Stimulated activated CD8-positive, alpha-beta memory T cell treated with anti-CD3 and anti-CD28 coated beads, Interleukin-15, amount 100 ng/mL, for 24 hours (primary cell): ENCODE measurements at regions not wholly inside any gene's neighbourhood (a gene's known extent, or its start where the extent isn't known, plus 50 kb on each side); places are given as distances from the start of the nearest gene placed in this dataset.
"Not testable (repeated sequence)": the region's sequence is repeated elsewhere in the genome, so short reads cannot be mapped to it uniquely, and the experiment has no call there.

Experiments used
- DNase-seq: peaks from one replicate; pipeline ENCODE4 v3.0.0-alpha.2; 2020; ENCODE audit warnings: low read depth

DNA sequence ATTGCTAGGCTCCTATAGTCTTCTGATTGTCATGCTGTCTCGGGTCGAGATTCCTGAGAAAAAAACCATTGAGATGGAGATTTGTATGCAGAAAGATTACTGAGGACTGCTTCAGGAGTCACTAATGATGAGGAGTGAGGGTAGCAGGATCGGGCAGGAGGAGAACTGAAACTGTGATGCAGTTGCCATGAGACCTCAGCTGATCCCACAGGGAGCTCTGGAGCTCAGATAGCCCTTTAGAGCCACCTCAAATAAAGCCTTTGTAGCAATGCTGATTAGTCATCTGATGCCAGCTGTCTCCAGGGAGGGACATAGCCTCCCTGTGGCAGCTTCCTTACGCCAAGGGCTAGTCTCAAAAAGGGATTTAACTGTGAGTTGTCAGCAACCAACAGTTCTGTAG lies 256.9 kb downstream of the DMAC1 start:
- DNase-seq: no peak

DNA sequence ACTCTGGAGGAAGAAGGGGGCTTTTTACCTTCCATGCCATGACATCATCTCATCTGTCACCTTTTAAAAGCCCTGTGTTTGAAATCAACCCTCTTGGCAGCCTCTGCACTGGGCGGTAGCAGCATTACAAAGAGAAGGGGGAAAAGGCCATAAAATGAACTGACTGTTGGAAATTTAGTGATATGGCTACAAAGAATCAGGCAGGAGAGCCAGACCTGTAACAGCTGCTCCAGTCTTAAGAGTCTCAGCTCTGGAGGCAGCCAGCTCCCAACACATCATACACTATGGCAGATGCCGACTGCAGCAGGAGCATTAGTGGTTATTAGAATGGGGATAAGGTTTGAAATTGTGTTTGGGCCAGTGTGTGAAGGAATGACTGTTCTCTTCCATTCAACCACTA lies 257.5 kb downstream of the DMAC1 start:
- no peak for DNase-seq

DNA sequence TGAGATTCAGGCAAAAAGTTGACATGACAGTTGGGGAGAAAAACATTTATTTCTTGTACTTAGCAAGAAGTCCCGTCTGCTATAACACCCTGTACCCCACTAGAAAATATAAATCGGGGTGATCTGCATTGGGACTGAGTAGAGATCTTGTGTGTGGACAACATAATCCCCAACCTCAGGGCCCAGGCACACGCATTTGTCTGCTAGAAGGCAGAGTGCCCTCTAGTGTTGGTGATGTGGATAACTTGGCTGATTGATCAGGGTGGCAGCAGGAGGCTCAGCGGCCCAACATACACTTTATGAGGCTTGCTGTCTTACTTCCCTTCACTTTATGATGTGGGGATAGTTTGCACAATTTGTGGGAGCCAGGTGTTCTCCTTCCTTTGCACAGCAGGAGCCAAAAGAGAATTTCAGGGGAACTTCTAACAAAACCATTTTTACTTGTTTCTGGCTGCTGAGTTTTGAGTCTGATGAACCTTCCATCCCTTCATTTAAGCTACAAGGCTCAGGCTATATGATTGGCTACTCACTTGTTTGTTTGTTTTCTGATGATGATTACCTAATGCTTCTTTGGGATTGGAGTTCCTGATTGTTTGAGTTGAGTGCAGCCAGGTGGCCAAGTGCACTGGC lies 263.2 kb downstream of the DMAC1 start:
- DNase-seq: no peak

DNA sequence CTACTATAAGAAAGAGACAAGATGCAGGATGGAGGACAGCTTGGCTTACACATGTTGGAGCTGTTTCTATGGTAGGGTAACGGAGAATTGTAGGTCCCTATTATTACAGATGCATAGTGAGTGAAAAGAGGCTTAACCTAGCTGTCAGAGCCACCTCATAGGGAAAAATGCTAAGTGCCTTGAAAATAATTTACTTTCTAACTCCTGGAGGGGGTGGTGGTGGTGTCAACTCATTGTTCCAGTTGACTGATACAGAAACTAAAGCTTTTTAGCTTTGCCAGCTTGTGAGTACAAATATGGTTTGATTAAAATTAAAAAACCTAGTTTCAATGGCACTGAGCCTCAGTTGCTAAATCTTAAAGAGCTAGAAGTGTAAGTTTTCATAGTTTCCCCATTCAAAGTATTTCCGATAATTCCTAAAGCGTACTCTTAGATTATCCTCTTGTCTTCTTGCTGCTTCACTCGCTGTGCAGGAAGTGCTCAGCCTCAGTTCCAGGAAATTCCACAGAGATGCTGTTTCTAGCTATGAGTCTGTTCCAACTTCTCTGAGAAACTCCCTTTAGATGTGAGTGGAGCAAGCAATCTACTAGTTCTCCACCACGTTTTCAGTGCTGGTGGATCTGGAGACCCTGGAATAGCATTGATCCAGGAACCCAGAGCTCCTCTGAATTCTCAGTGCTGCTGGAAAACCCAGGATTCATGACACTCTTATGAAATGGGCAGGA lies 265.2 kb downstream of the DMAC1 start:
- DNase-seq: no peak

DNA sequence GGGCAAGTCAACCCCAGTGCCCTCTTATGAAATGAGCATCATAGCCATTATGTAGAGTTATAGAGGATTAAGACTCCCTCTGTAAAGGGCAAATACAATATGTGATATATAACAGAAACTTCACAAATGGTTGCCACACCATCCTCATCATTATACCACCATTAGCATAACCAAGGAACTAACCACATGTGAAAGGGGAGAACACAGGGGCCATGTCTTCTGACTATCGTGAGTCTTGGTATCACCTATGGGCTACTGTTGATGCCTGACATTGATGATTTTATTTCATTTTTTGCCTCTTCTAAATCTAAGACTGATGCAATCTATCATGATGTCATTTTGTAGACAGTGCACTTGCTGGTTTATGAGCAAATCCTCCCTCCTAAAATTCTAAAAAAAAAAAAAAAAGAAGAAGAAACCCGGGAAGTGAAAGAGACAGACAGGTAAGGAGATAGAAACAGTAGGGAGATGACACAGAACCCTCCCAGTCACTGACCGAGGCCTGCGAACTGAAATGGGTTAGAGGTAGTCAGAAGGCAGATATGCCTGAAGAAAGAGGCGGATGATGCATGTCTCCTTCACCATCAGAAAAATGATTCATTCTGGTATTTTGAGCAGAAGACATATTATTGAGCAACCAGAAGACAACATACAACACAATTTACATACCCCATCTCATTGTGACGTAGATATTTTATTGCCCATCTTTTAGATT lies 266.0 kb downstream of the DMAC1 start:
- no peak for DNase-seq

DNA sequence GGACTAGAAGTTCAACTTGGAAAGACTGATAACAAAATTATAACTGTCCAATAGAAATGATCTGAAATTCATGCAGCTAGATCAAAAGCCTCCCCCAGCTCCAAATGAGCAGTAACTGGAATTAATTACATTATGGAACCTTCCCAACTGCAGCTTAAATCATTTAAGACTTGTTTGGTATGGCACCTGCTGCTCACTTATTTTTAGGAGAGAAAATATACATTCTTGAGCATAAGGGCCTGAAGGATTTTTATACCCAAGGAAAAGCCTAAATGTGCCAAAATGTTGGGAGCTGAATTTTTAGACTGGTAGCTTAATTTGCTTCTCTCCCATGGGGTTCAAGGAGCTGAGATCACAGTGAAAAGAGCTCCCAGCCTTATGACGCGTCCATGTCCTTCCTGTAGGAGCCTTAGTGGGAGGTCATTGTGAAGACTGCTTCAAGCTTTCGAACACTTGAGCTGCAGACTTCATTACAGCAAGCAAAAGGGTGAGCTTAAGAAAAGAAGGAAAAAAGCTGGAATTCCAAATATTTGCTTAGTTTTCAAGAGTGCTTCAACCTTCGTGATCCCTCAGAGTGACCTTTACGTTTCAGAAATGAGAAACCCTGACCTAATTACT lies 276.0 kb downstream of the DMAC1 start:
- DNase-seq: no peak

DNA sequence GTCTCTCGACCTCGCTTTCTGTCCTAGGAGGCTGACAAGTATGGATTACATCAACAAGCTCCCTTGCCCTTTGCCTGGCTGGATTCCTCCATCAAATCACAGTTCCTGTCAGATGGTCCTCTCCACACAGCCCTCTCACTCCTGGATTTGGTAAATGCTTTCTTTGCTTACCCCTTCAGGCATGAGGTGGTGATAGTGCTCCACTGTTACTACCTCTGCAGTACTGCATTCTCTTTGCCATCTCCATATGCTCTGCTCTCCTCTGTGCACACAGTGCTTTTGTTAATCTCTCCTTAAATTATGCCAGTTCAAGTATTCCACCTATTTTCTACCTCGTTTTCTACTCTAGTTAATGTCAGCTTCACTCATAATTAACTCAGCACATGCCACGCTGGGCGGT lies 279.2 kb downstream of the DMAC1 start:
- DNase-seq: no peak

DNA sequence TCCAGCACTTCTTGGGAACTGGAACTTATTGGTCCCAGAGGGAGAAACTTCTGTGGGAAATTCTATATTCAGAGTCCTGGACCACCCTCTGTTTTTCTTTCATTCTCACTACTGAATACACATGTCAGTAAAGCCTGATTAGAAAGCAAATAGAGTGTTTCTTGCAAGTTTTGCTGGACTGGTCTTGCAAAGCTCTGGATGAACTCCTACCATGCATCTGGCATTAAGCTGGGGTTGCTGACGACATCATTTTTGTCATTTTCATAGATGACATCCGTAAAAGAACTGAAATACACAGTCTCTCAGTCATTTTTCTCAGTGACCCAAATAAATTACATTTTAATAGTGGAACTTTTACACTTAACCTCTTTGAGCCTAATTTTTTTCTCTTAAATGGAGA lies 283.2 kb downstream of the DMAC1 start:
- DNase-seq: no peak

DNA sequence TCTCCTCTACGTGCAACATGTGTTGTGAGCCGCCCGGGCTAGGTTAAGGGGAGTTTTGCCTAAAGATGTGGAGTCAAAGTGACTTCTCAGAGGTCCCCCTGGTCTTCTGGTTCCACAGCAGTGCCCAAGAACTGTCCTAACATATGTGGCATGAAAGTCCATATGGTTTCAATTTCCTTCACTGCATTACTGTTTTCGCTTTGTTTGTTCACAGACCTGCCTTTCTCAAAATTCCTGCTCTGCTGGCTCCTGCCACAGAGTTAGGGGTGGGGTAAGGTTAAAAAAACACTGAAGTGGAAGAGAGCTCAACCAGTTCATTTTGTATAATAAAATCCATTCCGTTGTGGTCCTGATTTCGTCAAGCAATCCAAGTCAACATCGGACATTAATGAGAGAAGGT lies 289.4 kb downstream of the DMAC1 start:
- no peak for DNase-seq

DNA sequence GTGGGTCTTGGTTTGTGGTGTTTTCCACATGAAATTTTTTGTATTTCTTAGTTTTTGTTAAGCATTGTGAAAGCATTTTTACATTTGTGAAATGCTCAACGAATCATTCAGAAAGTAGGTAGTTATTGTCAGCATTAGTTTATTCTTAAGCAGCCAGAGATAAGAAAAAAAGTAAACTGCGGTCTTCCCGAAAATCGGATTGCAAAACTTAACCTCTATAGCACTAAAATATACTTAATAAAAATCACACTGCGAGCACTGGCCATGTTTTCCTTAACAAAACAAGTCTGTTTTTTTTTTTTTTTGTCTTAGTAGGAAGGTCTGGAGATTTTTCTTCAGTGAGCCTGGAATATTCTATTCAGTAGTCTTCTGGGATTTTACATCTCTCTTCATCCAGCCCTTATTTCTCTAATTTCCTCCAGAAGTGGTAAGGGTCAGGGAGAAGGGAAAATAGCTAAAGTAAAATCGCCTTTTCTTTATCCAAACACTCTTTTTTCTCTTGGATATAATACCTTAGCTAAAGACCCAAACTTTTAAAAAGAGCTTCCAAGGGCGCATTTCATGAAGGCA lies 289.9 kb downstream of the DMAC1 start:
- no peak for DNase-seq

DNA sequence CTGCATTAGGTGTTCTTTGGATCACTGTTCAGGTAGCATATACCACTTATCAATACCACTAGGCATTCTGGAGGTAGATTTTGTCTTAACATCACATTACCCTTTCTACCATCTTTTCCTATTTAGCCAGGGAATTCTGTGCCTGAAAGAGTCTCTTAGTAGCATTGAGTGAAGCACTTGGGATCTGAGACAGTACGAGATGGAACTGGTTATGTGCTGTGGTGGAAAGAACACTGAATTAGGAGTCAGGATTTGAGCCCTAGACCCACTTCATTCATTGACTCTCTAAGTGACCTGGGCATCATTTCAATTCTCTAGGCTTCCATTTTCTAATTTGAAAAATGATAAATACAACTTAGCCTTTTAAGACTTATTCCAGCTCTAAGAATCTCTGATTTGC lies 291.1 kb downstream of the DMAC1 start:
- DNase-seq: no peak

DNA sequence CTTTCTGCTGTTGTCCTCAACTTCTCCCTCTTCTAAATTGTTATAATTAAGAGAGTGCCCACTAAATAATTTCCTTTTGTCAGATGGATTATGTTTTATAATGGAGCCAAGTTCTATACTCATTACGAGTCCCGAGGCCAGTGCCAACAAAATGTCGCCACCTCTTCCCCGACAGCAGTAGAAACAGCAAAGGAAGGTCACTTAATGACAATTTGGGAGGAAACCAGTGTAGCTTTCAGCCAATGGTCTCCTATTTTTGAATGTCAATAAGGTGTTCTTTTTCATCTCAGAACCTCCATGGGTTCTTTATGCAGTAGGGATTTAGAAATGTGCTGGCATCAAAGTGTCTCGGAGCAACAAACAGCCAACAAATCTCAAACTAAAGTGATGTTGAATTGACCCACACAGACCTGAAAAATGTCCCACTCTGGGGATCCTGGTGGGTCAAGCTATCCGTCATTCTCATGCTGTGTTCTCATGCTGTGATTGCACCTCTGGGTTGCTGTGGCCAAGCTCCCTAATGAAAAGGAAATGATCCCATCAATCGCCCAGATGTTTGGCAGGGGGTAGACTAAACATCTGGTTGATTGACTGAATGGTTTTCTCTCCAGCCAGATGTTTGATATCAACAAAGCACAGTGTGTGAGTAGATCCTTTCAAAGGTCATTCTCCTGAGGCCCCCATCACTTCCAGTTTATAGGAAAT lies 291.9 kb downstream of the DMAC1 start:
- no peak for DNase-seq

DNA sequence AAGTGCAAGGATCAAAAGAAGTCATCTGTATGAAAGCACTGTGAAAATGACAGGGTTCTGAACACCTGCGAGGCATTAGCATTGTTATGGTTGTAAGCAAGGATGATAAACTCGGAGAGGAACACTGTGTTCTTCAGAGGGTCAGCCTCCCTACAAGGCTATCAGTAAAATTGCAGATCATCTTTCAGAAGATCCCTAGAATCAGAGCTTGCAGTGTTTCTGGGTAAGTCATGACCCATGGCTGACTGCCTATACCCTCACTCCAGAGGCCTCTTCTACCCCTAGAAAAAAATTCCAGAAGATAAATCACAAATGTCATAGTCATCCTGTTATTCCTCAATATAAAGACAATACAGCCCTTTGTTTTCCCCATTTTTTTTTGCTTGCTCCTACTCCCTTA lies 292.6 kb downstream of the DMAC1 start:
- no peak for DNase-seq

DNA sequence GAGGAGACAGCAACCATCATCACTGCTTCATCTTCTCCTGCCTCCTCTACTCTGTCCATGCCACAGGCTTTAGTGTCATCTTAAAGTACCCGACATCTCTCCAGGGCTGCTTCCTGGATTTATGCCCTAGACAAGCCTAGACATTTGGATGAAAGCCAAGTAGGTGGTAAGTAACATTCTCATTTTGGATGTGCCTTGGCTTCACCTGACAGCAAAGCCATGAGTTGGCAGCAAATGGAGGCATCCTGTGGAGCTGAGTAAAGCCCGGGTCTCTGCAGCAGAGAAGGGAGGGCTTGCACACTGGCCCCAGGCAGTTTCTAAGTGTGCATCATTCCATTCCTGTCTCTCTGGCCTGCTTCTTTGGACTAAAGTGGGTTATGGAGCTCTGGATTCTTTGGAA lies 299.1 kb downstream of the DMAC1 start:
- no peak for DNase-seq

DNA sequence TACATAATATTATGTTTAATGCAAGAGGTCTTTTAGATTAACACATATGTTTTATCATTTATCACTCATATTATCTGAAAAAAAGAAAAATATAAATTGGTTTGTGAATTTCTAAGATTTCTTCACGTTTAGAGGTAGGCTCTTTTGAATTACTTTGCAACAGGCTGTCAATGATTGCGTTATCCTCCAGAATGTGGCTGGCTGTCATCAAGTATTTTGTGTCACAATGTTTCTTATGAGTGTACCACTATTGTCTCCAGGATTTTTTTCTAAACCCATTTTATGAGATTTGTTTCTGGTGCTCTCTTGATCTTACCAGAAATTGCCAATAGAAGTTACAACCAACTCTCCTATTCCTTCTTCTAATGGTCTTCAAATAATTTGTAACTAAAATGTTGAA lies 307.9 kb downstream of the DMAC1 start:
- DNase-seq: no peak

DNA sequence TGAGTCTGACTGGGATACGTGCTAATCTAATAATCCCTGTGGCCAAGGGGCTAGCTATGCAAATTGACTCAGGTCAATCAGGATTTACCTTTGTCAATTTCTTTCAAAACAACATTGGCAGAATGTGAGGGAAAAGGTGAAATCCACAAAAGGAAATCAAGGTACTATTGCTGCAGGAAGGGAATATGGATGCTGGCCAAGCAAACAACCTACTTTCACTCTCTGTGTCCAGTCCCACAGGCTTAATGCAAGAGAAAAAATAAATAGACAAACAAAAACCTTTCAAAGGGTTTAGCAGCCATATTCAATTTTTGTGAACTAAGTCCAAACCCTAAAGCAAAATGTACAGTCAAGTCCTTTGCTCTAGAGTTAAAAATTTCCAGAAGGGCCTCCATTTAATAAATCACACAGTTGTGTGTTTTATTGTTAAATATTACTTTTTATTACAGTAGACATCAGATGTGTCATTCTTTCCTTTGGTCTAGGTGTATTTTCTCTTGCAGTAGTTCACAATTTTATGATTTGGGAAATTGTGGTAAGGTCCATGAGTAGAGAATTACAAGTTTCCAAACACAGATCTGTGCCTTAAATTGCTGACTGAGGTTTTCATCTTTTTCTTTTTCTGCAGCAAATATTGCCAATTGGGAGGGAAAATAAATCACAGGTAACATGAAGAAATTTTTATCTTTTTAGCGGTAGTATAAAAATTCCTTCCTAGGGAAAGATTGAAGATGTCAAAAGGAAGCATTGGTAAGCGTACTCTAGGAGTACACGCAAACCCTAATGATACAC lies 309.1 kb downstream of the DMAC1 start:
- no peak for DNase-seq

DNA sequence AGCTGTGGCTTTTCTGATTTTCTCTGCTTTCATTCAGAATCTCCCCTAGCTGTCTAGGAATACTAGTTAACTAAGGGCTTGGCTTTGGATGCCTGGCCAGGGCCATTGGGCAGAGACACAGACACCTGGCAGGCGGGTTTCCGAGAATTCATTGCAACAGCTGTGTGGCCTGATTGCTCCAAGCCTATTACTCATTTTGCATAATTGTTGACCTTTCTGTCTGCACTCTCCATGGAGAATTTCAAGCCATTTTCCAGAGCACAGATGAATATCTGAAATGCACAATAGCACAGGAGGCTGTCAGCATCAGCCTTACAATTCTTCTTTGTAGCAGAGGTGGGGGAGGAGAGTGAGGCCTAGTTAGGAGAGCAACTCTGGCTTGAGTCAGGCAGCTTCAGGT lies 310.5 kb downstream of the DMAC1 start:
- DNase-seq: no peak

DNA sequence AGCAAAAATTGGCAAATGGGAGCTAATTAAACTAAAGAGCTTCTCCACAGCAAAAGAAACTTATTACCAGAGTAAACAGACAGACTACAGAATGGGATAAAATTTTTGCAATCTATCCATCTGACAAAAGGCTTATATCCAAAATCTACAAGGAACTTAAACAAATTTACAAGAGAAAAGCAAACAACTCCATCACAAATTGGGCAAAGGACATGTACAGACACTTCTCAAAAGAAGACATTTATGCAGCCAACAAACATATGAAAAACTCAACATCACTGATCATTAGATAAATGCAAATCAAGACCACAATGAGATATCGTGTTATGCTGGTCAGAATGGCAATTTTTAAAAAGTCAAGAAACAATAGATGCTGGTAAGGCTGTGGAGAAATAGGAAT lies 315.6 kb downstream of the DMAC1 start:
- not testable (repeated sequence) for DNase-seq

DNA sequence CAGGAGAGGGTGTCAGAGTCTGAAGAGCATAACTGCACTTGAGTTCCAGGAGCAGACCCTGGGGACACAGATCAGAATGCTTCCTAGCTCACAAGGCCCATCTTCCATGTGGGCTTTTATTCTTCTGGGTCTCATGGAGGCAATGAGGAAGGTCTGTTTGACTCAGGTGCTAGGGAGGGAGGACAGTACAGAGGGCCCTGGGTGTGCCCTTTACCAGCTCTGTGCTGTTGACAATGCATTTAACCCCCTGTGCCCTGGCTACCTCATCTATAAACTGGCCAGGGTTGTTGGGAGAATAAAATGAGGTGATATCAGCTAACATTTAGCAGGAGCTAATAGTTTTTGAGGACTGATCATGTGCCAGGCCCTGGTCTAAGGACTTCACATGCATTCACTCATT lies 318.0 kb downstream of the DMAC1 start:
- DNase-seq: no peak

DNA sequence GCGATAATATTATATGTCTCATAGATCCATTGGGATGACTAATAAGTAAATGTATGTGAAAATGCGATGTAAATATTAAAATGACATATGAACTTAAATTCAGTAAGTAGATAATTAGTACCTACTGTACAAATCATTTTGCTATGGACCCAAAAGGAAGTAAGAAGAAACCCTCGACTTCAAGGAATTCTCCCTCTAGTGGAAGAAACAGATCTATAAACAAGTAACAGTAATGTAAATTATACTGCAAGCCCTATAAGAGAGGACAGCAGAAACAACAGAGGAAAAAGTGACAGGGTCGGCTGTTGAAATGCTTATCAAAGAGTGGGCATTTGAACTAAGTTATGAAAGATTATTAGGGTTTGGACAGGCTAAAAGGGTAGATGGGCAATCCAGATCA lies 320.3 kb downstream of the DMAC1 start:
- DNase-seq: no peak

DNA sequence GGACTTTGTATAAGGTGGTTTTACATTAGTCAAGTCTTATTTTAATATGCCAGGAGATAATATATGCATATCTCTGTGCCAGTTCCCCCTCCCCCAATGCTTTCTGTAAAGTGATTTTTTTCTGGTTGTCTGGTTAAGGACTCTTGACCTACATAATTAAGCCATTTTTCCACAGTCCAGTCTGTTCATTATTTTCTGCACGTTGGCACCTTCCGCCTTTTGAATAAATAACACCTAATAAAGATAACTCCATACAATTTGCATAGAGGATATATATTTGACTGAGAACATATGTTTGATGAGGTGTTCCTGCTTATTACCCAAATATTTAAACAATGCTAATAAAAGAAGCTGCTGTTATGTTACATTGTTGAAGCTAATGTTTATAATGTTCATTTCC lies 320.9 kb downstream of the DMAC1 start:
- no peak for DNase-seq
